ENCODE measurements at regions not wholly inside any gene's neighbourhood (a gene's known extent, or its start where the extent isn't known, plus 50 kb on each side); places are given as distances from the start of the nearest gene placed in this dataset.

- FAIRE-seq (no peak), DNase-seq (ENCODE audit: low read depth, low spot score) (no peak)
- H3K36me3 ChIP-seq (ENCODE audit: control insufficient read depth in 2 of 2, extremely low read depth in 1 of 2, insufficient read depth in 2 of 2, low read length in 2 of 2), result no peaks in the 10 kb centered on the region
- TF ChIP-seq CTCF (IDR thresholded peaks at IDR 0.05; ENCODE audit: extremely low read depth in 1 of 2, insufficient read depth in 1 of 2, low read depth in 1 of 2, low read length in 2 of 2), result no peak
- TF ChIP-seq POLR2AphosphoS5 (IDR thresholded peaks at IDR 0.05; ENCODE audit: insufficient read depth, low read depth, low read length), result no peak
- no peak for TF ChIP-seq EZH2 (IDR thresholded peaks at IDR 0.05; ENCODE audit: borderline replicate concordance, low read depth, low read length, severe bottlenecking)
- no peak for TF ChIP-seq POLR2A (IDR thresholded peaks at IDR 0.05; ENCODE audit: low read depth, low read length)
- TF ChIP-seq MYC (IDR thresholded peaks at IDR 0.05; ENCODE audit: low read depth, low read length), result no peak
- TF ChIP-seq FOS (IDR thresholded peaks at IDR 0.05; ENCODE audit: borderline replicate concordance, insufficient read depth, low read length), result no peak
- TF ChIP-seq MAX (IDR thresholded peaks at IDR 0.05; ENCODE audit: insufficient read depth, insufficient read length), result no peak
- no peak for TF ChIP-seq GATA2 (IDR thresholded peaks at IDR 0.05; ENCODE audit: insufficient read depth, insufficient read length, low read depth, low read length)
- no peaks in the 10 kb centered on the region for H4K20me1 ChIP-seq (replicated peaks; ENCODE audit: control insufficient read depth, extremely low read depth, insufficient read depth, low read length)
- no peak overlapping the region for H3K4me2 ChIP-seq (ENCODE audit: insufficient read depth, low read length)
- no peaks in the 10 kb centered on the region for H3K9me1 ChIP-seq (replicated peaks; ENCODE audit: control insufficient read depth, extremely low read depth, insufficient read depth, low read length)
- no peak overlapping the region for H3K4me3 ChIP-seq (replicated peaks in 1 of 3; ENCODE audit: insufficient read depth in 1 of 3, low read depth in 1 of 3, low read length in 3 of 3)
- ChIA-PET CTCF (interaction anchor here (0.9 to 3.9 kb wide), 7 partner anchors 9 to 444 kb away, joined by 3 to 25 read pairs (median 4); no protein-coding TSS in a partner anchor), POLR2A (no interaction called here)
- H3K27ac ChIP-seq (ENCODE audit: insufficient read depth, low read depth, low read length), result no peak overlapping the region
- H3K9me3 ChIP-seq (replicated peaks; ENCODE audit: control insufficient read depth, insufficient read depth, low read length), result no peaks in the 10 kb centered on the region
- no TSS peak for BruUV-seq (replicated peaks)
- no peak overlapping the region for H2AFZ ChIP-seq (ENCODE audit: low read depth, low read length)
- no peak overlapping the region for H3K9ac ChIP-seq (replicated peaks; ENCODE audit: extremely low read depth, insufficient read depth, low read length)
- dilution Hi-C loops (cut with MboI; ENCODE audit: extremely low pct_ligation_motif_present, low sequenced_read_pairs) (no loop called here), intact Hi-C loops (cut with micrococcal nuclease) (no loop called here)
- H3K79me2 ChIP-seq (ENCODE audit: control insufficient read depth, insufficient read depth, low read length), result no peaks in the 10 kb centered on the region
- H3K4me1 ChIP-seq (ENCODE audit: control insufficient read depth, extremely low read depth, insufficient read depth, low read length), result peaks cover 15% of the 10 kb centered on the region
- H3K27me3 ChIP-seq (ENCODE audit: control insufficient read depth in 2 of 2, insufficient read depth in 2 of 2, low read length in 2 of 2), result no peaks in the 10 kb centered on the region
Observed at GRCh38 chr1:101364370-101365120, 127.7 kb downstream of the S1PR1 start.
